Activated CD8-positive, alpha-beta memory T cell treated with anti-CD3 and anti-CD28 coated beads for 36 hours (primary cell): ENCODE measurements at regions not wholly inside any gene's neighbourhood (a gene's known extent, or its start where the extent isn't known, plus 50 kb on each side); places are given as distances from the start of the nearest gene placed in this dataset.
"Not testable (repeated sequence)": the region's sequence is repeated elsewhere in the genome, so short reads cannot be mapped to it uniquely, and the experiment has no call there.

Source experiments
- CTCF ChIA-PET: fragments of 350-600 bp; sonication (Branson Sonifier 250); formaldehyde crosslinking; loops from one replicate; lab custom pipeline; 2021; ENCODE audit warnings: antibody characterized with exemption; lab: Charles Lee
- POLR2A ChIA-PET: fragments of 350-600 bp; sonication (Branson Sonifier 250); formaldehyde crosslinking; loops from one replicate; lab custom pipeline; 2021; ENCODE audit warnings: antibody characterized with exemption; lab: Charles Lee

DNA sequence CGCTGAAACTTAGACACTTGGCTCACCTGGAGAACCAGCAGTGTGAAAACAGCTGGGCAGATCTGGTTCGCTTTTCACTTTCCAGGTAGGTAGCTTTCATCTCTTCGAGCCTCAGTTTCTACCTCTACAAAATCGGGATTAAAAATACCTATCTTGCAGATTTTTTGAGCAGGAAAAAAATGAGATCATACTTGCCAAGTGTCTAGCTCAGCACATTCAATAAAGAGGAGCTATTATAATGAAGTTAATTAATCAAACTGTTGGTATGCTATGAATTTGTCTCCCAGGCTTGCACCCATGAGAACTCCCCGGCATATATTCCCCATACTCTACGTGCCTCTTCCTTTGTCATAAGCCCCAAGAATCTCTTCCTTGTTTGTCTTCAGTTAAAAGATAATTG, 158.6 kb upstream of the LDB2 start:
- CTCF ChIA-PET: no interaction called here
- POLR2A ChIA-PET: no interaction called here

DNA sequence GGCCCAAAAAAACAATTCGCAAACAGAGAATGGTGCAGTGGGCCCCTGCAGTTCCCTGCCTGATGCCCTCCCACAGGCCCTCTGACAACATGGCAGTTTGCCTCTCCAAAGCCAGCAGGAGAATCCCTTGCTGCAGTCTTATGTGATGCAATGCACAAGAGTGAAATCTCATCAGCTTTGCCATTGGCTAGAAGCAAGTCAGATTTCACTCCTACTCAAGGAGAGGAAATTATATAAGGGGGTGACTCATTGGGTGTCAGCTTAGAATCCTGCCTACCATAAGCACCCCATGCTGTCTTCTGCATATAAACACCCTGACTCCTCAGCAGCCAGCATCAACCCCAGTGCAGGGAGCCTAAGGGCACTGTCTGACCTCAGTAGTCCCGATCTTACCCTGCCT, 157.3 kb upstream of the LDB2 start:
- POLR2A ChIA-PET: no interaction called here

DNA sequence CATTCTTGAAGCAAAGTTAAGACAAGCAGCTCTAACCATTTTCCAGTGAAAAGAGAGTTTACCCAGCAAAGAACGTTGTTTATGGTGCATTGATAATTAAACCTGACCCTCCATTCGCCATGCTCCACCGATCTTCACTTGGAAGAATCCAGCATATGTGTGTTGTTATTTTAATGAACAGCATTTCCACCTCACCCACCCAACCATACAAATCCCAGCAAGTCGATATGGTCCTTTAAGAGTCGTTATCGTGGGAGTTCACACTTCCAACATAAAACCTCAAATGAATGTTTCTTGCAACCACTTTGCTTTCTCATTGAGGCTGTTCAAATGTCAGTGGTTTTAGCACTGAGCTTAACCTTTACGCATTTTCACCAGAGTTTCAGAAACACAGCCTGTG, 147.4 kb upstream of the LDB2 start:
- POLR2A ChIA-PET: no interaction called here
- CTCF ChIA-PET: no interaction called here

More for the DNA sequence above, 157.3 kb upstream of the LDB2 start:
- CTCF ChIA-PET: no interaction called here

DNA sequence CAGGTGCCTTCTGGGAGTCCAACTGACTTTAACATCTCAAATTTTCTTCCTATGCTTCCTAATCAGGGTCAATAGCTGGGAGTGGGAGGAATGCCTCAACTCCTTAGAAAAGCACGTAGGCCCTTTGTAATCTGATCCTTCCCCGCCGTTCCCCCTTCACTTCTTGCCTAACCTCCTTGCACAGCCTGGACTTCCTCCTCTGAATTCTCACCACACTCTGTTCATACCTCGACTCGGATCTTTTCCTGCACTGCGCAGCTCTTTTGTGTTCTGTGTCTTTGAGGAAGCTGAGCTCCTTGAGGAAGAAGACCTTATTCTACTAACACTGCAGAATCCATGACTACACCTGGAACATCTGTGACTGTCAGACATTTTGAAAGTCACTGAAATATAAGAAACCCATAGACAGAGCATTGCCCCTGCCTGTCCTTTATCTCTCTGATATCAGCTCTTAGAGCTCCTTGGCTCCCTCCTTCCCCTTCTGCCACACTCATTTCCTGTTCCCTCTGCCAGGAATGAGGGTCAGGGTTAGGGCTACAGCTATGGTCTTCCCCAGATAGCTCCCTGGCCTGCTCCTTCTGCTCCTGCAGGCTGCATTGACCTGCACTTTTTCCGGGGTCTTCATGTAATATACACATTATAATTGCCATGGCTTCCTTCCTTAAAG, 140.2 kb upstream of the LDB2 start:
- POLR2A ChIA-PET: no interaction called here
- CTCF ChIA-PET: no interaction called here

DNA sequence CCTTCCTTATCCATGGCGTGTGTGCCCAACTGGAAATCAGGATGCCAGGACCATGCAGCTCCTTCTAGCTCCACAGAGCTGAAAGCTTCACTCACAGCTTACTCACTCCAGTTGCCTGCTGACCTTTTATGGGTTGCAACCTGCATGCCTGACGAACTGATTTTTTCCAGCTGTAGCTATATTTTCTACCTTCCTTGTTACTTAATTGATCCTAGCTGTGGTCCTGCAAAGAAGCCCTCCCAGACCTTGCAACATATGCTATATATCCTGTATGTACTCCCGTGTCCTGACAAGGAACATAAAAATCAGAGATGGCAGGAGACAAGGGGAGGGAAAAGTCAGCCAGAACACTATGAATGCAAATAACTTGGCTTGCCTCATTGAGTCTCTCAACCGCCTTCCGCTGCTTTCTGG, 135.3 kb upstream of the LDB2 start:
- ChIA-PET CTCF (no interaction called here), POLR2A (no interaction called here)

DNA sequence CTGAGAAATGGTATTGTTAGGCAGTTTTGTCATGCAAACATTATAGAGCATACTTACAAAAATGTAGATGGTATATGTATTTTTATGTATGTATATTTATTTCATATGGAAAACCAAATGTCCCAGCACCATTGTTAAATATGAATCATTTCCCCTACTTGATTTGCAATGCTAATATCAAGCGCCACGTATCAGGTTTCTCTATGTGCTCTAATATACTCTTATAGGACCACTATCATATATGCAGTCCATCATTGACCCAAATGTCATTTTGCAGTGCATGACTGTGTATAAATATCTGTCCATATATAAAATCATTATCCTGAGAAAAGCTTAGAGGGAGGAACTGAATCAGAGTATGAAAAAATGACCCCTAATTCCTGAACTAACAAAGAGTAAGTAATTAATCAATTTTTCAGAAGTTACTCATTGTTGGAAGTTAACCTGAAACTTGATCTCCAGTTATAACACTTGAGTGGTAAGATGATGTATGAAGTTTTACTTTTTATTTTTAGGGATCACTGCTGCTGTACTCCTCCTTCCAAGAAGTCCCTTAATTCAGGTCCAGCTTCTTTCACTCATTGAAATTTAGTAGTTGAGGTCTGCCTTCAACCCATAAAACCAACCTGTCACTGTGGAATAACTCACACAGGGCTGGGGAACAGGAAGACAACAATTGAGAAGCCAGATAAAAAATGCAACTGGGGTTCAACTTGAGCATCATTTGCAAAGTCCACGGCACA, 134.8 kb upstream of the LDB2 start:
- CTCF ChIA-PET: no interaction called here

DNA sequence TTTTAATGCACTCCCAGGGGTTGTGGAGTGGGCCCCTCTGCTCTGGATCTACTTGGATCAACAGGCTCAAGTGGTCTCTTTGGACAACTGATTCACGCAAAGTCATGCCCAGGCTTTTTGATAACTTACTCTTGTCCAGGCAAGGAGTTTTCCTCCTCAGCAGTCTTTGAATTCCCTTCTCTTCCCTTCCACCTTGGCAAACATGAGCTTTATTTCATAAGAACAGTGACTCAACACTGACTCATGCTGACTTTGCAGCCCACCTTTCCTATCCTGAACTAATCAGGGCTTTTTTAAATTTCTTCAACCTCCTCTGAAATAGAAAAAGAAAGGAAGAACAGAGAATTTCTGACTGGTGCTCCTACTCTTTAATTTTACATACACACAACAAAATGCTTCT, 132.1 kb upstream of the LDB2 start:
- ChIA-PET POLR2A (no interaction called here), CTCF (no interaction called here)

More for the DNA sequence above, 134.8 kb upstream of the LDB2 start:
- POLR2A ChIA-PET: no interaction called here

DNA sequence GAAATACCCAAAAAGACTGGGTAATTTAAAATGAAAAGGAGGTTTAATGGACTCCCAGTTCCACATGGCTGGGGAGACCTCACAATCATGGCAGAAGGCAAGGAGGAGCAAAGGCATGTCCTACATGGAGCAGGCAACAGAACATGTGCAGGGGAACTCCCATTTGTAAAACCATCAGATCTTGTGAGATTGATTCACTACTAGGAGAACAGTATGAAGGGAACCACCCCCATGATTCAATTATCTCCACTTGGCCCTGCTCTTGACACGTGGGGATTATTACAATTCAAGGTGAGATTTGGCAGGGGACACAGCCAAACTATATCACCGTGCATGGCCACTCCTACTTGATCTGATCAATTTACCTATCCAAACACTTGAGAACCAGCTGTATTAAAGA, 131.5 kb upstream of the LDB2 start:
- CTCF ChIA-PET: no interaction called here
- POLR2A ChIA-PET: no interaction called here

DNA sequence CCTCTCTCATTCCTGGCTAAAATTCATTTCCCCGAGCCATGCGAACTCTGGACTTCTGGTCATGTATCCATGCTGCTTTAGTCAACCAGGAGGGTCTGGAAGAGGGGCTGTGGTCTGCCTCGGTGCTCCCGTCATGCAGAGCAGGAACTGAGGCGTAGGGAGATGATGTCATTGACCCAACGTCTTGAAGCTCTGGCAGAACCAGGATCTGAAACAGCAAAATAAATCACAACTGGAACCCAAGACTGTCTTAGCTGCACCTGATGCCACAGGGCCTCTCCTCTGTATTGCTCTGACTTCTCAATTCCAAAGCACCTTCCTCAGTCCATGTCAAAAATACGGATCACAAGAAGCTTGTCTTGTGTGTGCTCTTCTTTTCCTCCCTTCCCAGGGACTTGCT, 131.0 kb upstream of the LDB2 start:
- CTCF ChIA-PET: no interaction called here
- POLR2A ChIA-PET: no interaction called here

DNA sequence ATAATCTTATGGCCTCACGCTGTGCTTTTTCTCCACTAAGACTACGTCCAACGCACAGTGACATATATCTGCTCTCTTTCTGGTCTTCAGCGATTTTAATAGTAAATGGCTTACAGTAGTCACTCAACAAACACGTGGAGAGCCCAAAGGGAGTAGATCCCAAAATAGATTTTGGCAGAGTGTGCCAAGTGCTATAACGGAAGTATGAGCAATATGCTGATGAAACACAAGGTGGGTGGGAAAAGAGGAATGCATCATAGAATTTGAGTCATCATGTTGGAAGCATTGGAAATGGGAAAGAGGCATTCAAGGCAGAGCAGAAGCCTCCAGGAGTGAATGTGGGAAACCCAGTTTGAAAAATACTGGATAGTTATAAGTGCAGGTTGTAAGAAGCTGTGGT, 129.1 kb upstream of the LDB2 start:
- CTCF ChIA-PET: no interaction called here
- POLR2A ChIA-PET: no interaction called here

DNA sequence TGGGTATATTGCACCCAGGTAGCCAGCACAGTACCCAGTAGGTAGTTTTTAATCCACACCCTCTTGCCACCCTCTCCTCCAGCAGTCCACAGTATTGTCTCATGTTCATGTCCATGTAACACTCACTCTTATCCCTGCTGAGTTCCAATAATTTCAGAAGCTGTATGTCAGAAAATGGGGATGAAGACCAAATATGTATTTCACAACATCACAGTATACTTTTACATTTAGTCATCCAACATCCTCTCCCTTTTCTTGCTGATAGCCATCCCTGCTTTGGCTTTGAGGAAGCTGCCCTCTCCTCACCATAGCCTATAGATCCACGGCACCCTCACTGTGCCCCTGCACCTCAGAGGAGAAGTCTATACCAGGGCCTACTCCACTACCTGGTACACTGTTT, 126.0 kb upstream of the LDB2 start:
- ChIA-PET POLR2A (no interaction called here), CTCF (no interaction called here)

DNA sequence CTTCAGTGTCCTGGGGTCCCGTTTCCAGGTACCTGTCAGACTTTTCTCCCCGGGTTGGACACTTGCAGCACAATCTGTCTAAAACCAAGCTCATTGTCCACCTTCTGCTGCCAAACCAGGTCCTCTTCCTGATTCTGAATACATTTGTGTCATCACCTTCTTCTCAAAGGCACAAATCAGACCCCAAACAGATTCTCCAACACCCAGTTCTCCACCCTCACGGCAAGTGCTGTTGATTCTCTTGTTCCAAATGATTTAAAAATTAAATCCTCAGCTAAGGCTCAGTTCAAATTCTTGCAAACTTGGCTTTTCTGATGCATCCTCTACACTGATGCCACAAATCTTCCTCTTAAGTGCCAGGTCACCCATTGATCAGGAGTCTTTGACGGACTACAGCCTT, 122.5 kb upstream of the LDB2 start:
- ChIA-PET POLR2A (no interaction called here), CTCF (no interaction called here)

DNA sequence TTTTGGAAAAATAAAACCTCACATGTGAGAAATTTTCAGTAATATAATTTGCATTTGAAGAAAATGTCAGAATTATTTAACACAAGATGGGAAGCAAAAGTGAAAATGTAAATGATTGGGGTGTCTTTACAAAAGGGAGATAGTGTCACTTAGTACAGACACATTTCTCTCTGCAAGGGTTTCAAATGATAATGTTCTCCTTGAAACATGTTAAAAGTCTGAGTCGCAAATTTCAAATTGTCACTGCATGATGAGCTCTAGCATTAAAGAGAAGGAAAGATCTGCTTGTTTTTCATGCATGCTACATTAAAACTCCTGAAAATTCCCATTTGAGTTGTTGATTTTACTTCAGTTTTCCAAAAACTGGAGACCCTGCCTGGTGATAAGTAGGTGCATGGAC, 122.0 kb upstream of the LDB2 start:
- CTCF ChIA-PET: no interaction called here
- POLR2A ChIA-PET: no interaction called here

DNA sequence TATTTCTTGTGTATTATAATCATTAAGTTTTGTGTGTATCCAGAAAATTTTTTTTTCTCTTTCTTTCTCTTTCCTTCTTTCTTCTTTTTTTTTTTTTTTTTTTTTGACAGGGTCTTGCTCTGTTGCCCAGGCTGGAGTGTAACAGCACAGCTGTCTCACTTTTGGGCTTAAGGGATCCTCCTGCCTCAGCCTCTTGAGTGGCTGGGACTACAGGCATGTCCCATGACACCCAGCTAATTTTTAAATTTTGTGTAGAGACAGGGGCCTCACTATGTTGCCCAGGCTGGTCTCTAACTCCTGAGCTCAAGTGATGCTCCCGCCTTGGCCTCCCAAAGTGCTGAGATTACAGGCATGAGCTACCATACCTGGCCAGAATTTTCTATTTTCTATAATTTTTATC, 120.2 kb upstream of the LDB2 start:
- POLR2A ChIA-PET, CTCF ChIA-PET: not testable (repeated sequence)

DNA sequence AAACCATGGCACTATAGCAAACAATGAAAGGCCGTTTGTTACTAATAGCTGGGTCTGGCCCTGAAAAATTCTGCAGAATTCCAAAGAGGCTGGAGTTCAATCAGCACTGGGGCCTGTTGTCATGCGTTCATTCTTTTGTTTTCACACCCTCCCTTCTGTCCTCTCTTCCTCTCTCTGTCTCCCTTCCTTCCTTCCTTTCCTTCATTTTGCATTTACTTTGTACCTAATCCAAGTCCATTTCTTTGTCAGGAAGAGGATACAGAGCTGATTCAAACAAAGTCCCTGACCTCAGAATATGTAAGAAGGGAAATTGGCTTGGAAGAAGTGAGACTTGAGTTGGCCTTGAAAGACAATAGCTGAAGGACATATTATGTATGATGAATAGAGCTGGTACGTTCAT, 119.6 kb upstream of the LDB2 start:
- CTCF ChIA-PET: no interaction called here
- POLR2A ChIA-PET: no interaction called here

DNA sequence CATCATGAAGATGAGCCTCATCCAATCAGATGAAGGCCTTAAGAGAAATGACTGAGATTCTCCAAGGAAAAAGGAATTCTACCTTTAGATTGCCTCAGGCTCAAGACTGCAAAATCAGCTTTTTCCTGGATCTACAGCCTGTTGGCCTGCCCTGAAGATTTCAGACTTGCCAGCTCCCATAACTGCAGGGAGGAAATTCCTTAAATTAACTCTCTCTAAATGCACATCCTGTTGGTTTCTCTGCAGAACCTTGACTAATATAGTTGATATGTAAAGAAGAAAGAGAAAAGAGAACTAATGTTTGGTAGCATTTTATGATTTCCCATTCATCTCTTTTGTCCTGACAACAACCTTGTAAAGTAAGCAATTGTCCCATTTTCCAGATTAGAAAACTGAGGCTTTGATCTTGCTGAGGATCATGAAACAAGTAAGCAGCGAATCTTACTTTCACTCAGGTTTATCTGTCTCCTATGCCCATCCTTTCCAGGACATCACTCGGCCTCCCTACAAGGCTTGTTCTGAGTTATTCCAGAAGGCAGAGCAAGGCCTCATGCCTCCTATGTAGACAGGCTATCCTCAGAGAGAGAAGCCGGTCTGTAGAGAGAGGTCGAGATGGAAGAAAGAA, 115.0 kb upstream of the LDB2 start:
- CTCF ChIA-PET: no interaction called here
- POLR2A ChIA-PET: no interaction called here

DNA sequence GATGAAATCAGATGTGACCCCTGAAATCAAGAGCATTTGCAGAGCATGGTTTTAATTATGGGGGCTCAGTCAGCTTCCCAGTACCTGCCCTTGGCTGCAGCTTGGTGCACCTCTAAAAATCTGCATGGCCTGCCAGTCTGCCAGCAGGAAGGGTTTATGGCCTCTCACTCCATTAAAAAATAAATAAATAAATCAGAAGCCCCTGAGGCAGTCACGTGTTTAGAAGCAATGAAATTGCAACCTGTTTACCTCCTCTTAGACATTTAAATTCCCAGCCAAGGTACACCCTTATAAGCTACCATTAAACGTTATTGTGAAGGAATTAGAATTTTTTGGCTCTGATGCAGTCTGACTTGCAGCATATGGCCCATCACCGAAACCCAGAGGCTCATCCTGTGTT, 114.0 kb upstream of the LDB2 start:
- ChIA-PET POLR2A (no interaction called here), CTCF (no interaction called here)

DNA sequence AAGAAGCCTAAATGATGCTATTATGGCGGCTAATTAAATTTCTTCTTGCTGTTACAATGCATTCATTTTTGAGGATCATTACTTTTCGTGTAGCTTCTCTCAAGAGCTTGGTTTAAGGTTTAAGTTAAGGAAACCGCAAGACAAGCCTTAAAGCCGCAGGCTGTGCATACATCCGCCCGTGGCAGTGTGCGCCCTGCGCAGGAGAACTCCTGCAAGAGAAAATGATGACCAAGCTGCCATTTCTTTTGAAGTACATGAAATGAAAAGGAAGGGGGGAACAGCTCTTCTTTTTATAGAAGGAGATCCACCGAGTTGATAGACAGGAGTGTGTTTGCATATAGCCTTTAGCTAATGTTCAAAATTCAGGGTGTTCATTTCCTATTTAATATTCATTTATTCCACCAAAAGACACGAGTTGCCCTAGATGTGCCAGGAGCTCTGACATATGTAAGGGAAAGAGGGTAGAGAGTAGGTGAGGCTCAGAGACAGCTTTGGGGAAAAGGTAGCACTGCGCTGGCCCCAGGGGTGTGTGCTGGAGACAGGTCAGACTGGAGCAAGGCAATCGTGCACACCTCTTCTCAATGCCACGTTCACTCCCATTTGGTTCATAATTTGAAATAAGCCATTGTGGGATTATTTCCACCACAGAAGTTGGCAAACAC, 112.1 kb upstream of the LDB2 start:
- CTCF ChIA-PET: no interaction called here

DNA sequence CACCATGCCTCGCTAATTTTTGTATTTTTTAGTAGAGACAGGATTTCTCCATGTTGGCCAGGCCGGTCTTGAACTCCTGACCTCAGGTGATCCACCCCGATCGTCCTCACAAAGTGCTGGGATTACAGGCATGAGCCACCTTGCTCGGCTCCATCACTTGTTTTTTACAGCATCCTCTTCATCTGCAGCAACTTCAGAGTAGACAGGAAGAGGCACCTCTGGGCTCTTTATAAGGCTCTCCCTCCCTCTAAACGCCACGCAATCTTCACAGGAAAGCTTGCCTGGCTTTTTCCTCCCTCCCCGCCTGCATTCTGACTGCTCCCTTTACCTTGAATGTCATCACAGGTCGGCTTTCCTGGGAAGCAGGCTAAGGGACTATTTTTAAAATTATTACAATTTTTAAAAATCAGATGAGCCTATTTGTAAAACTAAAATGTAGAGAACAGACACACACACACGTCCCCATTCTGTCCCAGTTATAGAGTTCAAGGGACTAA, 111.5 kb upstream of the LDB2 start:
- ChIA-PET CTCF (no interaction called here), POLR2A (no interaction called here)

More for the DNA sequence above, 112.1 kb upstream of the LDB2 start:
- POLR2A ChIA-PET: no interaction called here

DNA sequence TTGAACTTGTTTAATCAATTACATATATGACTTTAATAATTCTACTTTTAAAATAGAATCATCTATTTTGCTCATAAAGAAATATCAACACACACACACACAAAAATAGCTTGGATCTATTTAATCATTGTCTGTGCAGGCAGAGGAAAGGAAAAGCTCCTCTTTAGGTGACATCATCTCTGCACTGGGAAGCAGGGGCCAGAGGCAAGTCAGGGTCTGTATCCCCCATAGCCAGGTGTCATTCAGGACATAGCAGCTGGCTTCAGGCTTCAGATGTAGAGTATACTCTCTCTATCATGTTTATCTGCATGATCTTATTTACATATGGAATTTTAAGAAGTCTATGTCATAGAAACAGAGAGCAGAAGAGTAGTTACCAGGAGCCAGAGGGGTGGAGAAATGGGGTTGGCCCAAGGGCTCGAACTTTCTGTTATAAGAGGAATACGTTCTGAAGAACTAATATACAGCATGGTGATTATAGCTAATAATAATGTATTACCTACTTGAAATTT, 110.4 kb upstream of the LDB2 start:
- ChIA-PET POLR2A (no interaction called here), CTCF (interaction anchor here (0.8 kb wide), 1 partner anchor 39 kb away, joined by 4 read pairs; no protein-coding TSS in a partner anchor)
